HL-60 (cell line): ENCODE measurements at regions not wholly inside any gene's neighbourhood (a gene's known extent, or its start where the extent isn't known, plus 50 kb on each side); places are given as distances from the start of the nearest gene placed in this dataset.

Experiments
- POLR2AphosphoS5 ChIP-seq: IDR thresholded peaks from 2 replicates; pipeline ENCODE4 v1.6.1; 2012; ENCODE audit warnings: low read depth
- TF ChIP-seq, protein P1 (sequence below): IDR thresholded peaks from 2 replicates; pipeline ENCODE4 v1.6.1; 2012; ENCODE audit warnings: low read depth; ENCODE audit not compliant: insufficient replicate concordance

DNA sequence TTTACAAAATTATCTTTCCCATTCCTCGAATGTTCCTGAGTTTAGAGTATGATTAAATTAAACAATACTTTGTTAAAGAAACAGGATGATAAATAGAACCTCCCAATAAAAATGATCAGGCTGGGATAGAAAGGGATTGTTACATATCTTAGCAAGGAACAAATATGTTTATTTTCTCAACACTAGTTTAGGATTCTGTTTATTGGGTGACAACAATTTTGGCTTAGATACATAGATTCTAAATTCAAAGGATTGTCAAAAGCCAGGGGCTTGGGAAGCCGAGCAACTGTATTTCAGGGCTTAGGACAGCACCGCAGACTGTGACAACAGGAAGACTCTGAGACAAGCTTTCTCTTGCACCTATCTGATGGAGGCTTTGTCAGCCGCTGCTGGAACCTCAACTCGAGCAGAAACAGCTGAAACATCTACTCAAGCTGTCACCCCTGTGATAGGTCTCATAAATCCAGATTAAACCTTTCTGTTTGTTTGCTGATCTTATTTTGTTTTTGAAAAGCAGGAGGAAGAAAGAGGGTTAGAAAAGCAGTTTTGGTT is 562.8 kb upstream of the ZFHX3 start:
- TF ChIP-seq, protein P1, sequence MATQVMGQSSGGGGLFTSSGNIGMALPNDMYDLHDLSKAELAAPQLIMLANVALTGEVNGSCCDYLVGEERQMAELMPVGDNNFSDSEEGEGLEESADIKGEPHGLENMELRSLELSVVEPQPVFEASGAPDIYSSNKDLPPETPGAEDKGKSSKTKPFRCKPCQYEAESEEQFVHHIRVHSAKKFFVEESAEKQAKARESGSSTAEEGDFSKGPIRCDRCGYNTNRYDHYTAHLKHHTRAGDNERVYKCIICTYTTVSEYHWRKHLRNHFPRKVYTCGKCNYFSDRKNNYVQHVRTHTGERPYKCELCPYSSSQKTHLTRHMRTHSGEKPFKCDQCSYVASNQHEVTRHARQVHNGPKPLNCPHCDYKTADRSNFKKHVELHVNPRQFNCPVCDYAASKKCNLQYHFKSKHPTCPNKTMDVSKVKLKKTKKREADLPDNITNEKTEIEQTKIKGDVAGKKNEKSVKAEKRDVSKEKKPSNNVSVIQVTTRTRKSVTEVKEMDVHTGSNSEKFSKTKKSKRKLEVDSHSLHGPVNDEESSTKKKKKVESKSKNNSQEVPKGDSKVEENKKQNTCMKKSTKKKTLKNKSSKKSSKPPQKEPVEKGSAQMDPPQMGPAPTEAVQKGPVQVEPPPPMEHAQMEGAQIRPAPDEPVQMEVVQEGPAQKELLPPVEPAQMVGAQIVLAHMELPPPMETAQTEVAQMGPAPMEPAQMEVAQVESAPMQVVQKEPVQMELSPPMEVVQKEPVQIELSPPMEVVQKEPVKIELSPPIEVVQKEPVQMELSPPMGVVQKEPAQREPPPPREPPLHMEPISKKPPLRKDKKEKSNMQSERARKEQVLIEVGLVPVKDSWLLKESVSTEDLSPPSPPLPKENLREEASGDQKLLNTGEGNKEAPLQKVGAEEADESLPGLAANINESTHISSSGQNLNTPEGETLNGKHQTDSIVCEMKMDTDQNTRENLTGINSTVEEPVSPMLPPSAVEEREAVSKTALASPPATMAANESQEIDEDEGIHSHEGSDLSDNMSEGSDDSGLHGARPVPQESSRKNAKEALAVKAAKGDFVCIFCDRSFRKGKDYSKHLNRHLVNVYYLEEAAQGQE = no peak
- no peak for TF ChIP-seq POLR2AphosphoS5
